ENCODE measurements at regions not wholly inside any gene's neighbourhood (a gene's known extent, or its start where the extent isn't known, plus 50 kb on each side); places are given as distances from the start of the nearest gene placed in this dataset.

DNA sequence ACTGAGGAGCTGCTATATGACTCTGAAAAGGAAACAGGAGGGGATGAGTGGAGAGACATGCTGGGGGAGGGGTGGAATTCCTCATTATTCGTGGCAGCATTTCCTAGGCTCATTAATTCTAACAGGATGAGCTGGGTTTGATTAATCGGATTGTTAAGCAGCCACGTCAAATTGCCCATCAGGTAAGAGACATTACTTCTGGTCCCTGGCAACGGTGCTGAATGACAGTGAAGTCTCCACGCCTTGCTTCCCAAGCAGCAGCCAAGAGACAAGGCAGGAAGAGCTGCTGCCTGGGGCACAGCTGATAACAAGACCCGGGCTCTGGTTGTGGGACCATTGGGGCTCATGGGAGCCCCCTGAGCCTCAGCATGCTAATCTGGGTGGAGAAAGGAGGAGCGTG is 86.6 kb downstream of the MARCHF4 start:
- no peak for DNase-seq

DNA sequence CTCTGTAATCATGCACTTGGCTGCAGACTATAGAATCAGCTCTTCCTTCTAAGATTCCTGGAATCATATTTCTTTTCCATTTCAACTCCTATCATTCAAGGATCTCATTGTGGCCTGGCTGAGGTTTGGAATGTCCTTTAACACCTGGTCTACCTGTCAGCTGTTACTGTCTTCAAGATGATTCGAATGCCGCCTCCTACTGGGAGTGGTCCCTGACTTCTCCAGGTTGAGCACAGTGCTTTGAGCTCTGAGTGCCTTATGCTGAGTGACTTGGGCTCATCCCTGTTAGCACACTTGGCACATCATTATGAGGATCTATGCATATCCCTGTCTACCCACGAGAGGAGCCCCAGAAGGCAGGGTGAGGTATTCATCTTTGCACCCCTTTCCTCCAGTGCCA is 87.6 kb downstream of the MARCHF4 start:
- DNase-seq = no peak

DNA sequence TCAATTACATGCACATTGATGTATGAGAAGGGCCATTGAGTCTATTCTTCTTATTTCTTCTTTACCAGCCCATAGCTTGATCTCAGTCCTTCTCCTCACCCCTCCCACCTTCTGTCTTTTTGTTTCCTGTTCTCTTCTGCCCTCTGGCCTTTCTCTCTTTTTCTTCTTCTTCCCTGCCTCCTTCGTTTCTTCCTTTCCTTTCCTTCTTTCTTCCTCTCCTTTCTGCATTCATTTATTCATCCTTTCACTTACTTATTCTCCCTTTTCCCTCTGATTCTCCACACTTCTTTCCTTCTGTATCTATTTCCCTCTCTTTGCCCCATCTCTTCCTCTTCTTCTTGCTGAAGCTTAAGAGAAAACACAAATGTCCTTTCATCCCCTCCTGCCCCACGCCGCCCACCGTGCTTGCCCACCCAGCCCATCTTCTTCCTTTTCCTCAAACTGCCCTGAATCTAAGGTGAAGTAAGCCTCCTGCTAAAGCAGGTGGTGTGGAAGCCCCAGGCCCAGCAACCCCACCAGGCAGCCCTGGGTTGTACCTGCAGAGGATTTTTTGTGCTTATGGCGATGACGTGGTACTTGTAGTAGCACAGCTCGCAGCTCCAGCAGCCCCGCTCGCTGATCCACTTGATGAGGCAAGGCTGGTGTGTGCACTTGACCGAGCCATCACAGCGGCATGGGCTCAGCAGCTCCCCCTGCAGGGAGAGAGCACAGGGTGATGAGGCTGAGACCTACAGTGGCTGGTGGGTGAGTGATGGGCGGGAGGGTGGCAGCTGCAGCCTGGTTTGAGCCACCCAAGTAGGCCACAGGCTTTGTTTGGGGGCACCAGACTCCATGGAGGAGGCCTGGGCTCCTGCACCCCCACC is 89.0 kb downstream of the MARCHF4 start:
- no peak for DNase-seq

DNA sequence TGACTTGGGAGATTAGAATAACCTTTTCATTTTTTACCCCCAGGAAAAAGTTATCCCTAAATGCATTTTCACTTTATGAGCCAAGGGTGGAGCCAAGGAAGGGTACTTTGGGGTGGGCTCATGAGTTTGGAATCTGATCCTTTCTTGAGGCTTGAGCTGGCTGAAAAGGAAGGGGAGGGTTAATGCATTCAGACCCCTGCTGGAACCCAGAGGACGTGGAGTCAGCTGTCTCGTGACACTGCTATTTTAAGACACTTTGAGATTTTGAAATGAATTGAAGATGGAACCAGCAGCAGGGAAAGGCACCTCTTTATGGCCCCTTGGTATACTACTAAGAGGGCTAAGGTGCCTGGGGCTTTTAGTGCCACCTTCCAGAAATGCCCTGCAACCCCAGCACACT is 90.4 kb downstream of the MARCHF4 start:
- DNase-seq = no peak

DNA sequence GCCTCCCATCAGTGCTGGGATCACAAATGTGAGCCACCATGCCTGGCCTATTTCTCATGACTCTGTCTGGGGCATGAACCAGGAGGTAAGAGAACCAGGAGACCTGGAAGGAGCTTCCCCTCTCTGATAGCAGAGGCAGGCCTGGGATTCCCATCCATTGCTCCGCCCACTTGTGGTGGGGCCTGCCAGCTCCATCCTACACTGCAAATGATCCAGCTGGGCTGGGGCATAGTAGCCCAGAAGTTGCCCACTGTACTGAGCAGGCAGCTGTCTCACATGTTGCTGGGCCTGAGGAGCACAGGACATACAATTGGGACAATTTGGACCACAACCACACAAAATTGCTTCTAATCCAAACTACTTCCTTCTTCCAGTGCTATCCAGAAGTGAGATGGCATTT is 91.0 kb downstream of the MARCHF4 start:
- no peak for DNase-seq

GRCh38 chr2:216279459-216279858 is 92.8 kb downstream of the MARCHF4 start:
- no peak for DNase-seq

DNA sequence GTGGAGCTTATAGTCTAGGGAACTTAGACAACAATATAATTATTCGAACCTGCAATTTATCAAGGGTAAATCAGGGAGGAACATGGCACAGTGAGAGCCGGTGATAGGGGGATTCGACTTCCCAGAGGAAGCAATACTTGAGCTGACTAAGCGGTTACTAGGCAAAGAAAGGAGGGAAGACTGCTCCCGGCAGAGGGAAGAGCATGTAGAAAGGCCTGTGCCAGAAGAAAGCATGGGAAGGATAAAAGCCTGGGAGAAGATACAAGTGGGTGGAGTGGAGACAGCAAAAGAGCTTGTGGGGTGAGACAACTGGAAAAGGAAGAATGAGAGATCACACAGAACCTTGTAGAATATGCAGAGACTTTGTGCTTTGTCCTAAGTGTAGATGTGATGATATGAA is 93.3 kb downstream of the MARCHF4 start:
- DNase-seq = no peak

GRCh38 chr2:216275890-216276289 is 96.4 kb downstream of the MARCHF4 start:
- no peak for DNase-seq

DNA sequence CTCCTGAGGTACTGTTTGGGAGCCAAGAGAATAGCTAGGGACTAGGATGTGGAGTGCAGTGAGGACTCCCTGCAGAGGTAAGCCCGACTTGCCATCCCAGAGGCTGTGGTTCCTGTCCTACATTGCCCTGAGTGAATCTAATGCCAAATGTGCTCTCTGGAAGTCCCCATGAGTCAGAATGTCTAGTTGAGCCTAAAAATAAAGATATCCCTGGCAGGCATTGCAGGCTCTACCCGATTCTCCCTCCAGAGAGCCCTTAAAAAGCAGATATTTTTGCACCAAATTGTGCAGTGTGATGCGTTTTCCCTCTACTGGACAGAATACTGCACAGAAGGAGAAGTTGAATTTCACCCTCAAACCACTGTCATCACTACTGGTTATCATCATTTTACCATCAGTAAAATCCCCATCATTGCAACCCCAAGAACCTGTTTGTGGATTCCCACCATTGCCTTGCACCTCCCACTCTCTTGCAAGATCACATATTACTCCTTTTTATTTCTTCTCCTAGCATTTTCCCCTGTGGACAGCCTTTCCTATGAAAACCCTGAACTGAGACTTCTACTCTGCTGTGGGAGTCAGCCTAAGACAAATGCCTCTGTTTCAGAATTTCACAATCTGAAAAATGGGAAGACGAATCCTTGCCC is 98.0 kb downstream of the MARCHF4 start:
- peak; percentile 15 for DNase-seq

GRCh38 chr2:216261042-216261537 is 111.2 kb downstream of the MARCHF4 start:
- no peak for DNase-seq

- no peak for DNase-seq
Measured at GRCh38 chr2:216260629-216261028, 111.7 kb downstream of the MARCHF4 start.

DNA sequence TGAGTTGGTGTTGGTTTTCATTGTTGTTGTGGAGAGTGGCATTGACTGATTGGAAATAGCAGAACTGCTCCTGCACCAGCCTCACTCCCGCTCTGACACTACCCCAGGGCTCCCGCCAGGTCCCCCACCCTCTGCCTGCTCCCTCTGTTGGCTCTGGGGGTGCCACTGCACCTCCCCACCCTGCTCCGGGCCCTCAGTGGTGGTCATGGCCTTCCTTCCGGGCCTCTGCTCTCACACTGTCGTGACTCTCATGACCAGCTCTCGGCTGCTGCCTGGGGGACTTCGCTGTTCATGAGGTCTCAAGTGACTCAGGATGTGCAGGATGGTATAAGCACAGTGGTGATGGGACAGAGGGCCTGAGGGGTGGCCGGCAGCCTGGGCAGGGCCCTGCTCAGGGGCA is 113.2 kb downstream of the MARCHF4 start:
- DNase-seq = no peak

GRCh38 chr2:216257089-216257488 is 115.2 kb downstream of the MARCHF4 start:
- no peak for DNase-seq

Measured in EL (cell line).